Testis (tissue), 2 donors: ENCODE measurements at regions not wholly inside any gene's neighbourhood (a gene's known extent, or its start where the extent isn't known, plus 50 kb on each side); places are given as distances from the start of the nearest gene placed in this dataset.

Source experiments
- DNase-seq: peaks from one replicate; pipeline ENCODE4 v3.0.0-alpha.2; 2019
- H3K27ac ChIP-seq, 2 donors: fragments of 200-600 bp; sonication (generic); one replicate each; pipeline ENCODE4 v1.5.1; 2019
- H3K27me3 ChIP-seq: fragments of 200-600 bp; sonication (generic); one replicate; pipeline ENCODE4 v1.5.1; 2019
- H3K36me3 ChIP-seq: fragments of 200-600 bp; sonication (generic); one replicate; pipeline ENCODE4 v1.5.1; 2017; ENCODE audit warnings: low read depth; ENCODE audit errors: missing control alignments
- H3K4me1 ChIP-seq: fragments of 200-600 bp; sonication (generic); one replicate; pipeline ENCODE4 v1.5.1; 2019
- H3K4me3 ChIP-seq, 2 donors: fragments of 200-600 bp; sonication (generic); one replicate each; pipeline ENCODE4 v1.5.1; 2017 to 2019
- H3K9me3 ChIP-seq: fragments of 200-600 bp; sonication (generic); one replicate; pipeline ENCODE4 v1.5.1; 2017
- POLR2A ChIP-seq: fragments of 450-650 bp; IDR thresholded peaks from one replicate; pipeline ENCODE4 v1.6.1; 2017; ENCODE audit warnings: antibody characterized with exemption, mild to moderate bottlenecking, moderate library complexity
- WGBS, 2 donors: methylation state at CpG; one replicate each; pipeline ENCODE4 v1.1.5; 2018; 5-methylcytosine and 5-hydroxymethylcytosine counted together
- intact Hi-C: fragments of 100-400 bp; cut with DNase I; formaldehyde crosslinking; loops from one replicate; pipeline ENCODE4 v1.15.1; 2023; ENCODE audit warnings: low total_unique reads
- TF ChIP-seq, protein P1 (sequence below), 3 experiments: fragments of 450-650 bp in 2 of 3; fragments of 200-600 bp in 1 of 3; sonication (generic) in 1 of 3; IDR thresholded peaks; one replicate each; pipeline ENCODE4 v1.5.1; 2016 to 2019; ENCODE audit warnings: antibody characterized with exemption in 3 of 3, mild to moderate bottlenecking in 2 of 3, moderate library complexity in 1 of 3

- H3K27me3 ChIP-seq, result no peaks in the 10 kb centered on the region
- DNase-seq, result peak; percentile 35
- H3K36me3 ChIP-seq, result no peaks in the 10 kb centered on the region
- TF ChIP-seq POLR2A, result no peak
- TF ChIP-seq, protein P1, sequence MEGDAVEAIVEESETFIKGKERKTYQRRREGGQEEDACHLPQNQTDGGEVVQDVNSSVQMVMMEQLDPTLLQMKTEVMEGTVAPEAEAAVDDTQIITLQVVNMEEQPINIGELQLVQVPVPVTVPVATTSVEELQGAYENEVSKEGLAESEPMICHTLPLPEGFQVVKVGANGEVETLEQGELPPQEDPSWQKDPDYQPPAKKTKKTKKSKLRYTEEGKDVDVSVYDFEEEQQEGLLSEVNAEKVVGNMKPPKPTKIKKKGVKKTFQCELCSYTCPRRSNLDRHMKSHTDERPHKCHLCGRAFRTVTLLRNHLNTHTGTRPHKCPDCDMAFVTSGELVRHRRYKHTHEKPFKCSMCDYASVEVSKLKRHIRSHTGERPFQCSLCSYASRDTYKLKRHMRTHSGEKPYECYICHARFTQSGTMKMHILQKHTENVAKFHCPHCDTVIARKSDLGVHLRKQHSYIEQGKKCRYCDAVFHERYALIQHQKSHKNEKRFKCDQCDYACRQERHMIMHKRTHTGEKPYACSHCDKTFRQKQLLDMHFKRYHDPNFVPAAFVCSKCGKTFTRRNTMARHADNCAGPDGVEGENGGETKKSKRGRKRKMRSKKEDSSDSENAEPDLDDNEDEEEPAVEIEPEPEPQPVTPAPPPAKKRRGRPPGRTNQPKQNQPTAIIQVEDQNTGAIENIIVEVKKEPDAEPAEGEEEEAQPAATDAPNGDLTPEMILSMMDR (IDR thresholded peaks at IDR 0.05), result no peak
- no peaks in the 10 kb centered on the region for H3K4me1 ChIP-seq
- no peak overlapping the region for H3K4me3 ChIP-seq
- intact Hi-C loops, result no loop called here
- no peaks in the 10 kb centered on the region for H3K9me3 ChIP-seq
- 37 to 60% methylated on average over 4 of the region's 4 CpGs for WGBS, 2 donors
- H3K27ac ChIP-seq, result no peak overlapping the region
These were observed 258.6 kb upstream of the TANK start for GRCh38 chr2:160901613-160902012.

DNA sequence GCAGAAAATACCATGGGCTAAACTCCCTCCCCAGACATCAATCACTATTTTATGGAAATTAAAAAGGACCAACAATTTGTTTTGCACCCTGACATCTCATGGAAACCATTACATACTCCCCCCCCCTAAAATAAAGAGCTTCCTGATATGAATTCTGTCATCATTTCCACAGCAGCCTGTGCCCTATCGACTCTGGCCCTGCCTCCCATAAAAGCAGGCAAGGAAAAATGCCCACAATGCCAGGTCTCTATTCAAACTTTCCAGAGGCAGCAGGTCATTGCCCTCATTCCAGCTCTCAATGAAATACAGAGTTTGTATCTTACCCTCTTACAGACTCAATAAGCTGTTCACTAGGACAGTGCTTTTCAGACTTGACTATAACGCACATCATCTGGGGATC, 254.4 kb upstream of the TANK start:
- Histone ChIP-seq H3K36me3 (no peaks in the 10 kb centered on the region), H3K9me3 (no peaks in the 10 kb centered on the region), H3K27ac (no peak overlapping the region), H3K4me3 (no peak overlapping the region), H3K27me3 (no peaks in the 10 kb centered on the region), H3K4me1 (peaks cover 8% of the 10 kb centered on the region)
- intact Hi-C loops, result no loop called here
- 84 to 89% methylated on average over 2 of the region's 2 CpGs for WGBS, 2 donors
- TF ChIP-seq POLR2A, result no peak
- TF ChIP-seq, protein P1 (IDR thresholded peaks at IDR 0.05), result no peak
- DNase-seq, result no peak

GRCh38 chr2:160906878-160907277, 253.3 kb upstream of the TANK start:
- Histone ChIP-seq H3K36me3 (no peaks in the 10 kb centered on the region), H3K4me3 (no peak overlapping the region), H3K4me1 (peaks cover 14% of the 10 kb centered on the region), H3K9me3 (no peaks in the 10 kb centered on the region), H3K27me3 (no peaks in the 10 kb centered on the region), H3K27ac (no peak overlapping the region)
- TF ChIP-seq POLR2A, result no peak
- TF ChIP-seq, protein P1 (IDR thresholded peaks at IDR 0.05), result no peak
- intact Hi-C loops, result no loop called here
- DNase-seq, result no peak
- 89 to 92% methylated on average over 1 of the region's 1 CpG for WGBS, 2 donors

GRCh38 chr2:160907738-160908137, 252.5 kb upstream of the TANK start:
- Histone ChIP-seq H3K27ac (no peak overlapping the region), H3K4me3 (no peak overlapping the region), H3K36me3 (no peaks in the 10 kb centered on the region), H3K9me3 (no peaks in the 10 kb centered on the region), H3K27me3 (no peaks in the 10 kb centered on the region), H3K4me1 (peaks cover 14% of the 10 kb centered on the region)
- WGBS, 2 donors, result 76 to 89% methylated on average over 1 of the region's 1 CpG
- TF ChIP-seq POLR2A, result no peak
- TF ChIP-seq, protein P1 (IDR thresholded peaks at IDR 0.05), result no peak
- intact Hi-C loops, result no loop called here
- no peak for DNase-seq

DNA sequence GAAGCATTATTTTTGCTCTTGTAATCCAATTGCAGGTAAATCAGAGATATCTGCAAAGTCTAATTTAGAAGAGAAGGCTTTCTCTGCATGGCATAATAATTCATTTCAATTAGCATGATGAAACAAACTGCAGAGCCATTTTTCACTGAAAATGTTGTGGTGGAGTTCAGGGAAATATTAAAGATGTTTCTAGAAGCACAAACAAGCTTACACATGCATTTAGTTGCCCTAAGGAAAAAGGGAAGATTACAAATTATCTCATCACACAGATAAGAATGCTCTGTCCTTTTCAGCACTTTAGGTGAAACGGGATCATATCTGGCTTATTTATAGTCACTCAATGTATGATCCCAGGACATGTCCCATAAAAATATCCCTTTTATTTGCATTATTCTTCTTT, 252.1 kb upstream of the TANK start:
- H3K36me3 ChIP-seq, result no peaks in the 10 kb centered on the region
- intact Hi-C loops, result no loop called here
- DNase-seq, result no peak
- TF ChIP-seq, protein P1 (IDR thresholded peaks at IDR 0.05), result no peak
- no peak for TF ChIP-seq POLR2A
- H3K27ac ChIP-seq, result no peak overlapping the region
- no peaks in the 10 kb centered on the region for H3K9me3 ChIP-seq
- H3K4me3 ChIP-seq, result no peak overlapping the region
- H3K27me3 ChIP-seq, result no peaks in the 10 kb centered on the region
- H3K4me1 ChIP-seq, result peaks cover 14% of the 10 kb centered on the region
- 33 to 52% methylated on average over 1 of the region's 1 CpG for WGBS, 2 donors
